ENCODE measurements at regions not wholly inside any gene's neighbourhood (a gene's known extent, or its start where the extent isn't known, plus 50 kb on each side); places are given as distances from the start of the nearest gene placed in this dataset.
"Not testable (repeated sequence)": the region's sequence is repeated elsewhere in the genome, so short reads cannot be mapped to it uniquely, and the experiment has no call there.

- DNase-seq, result no peak
These were observed 912.2 kb downstream of the FLRT2 start for GRCh38 chr14:86442135-86442534.

DNA sequence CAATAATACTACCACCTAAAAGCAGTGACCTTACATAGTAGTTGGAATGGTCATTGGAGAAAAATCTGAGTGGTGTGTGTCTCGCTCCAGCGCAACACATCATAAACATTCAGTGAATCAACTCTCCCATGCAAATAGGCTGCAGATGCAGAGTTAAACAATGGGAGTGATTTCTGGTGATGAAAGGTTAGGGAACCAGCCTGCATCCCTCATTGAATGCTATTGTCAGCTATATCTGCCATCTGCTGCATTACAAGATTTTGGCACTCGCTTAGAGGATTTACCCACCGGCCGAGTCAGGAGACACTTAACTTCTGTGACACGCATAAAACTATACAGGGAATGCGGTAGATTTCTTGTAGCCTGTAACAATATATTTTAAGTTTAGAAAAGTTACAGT, 900.9 kb downstream of the FLRT2 start:
- no peak for DNase-seq

GRCh38 chr14:86423214-86423613, 893.3 kb downstream of the FLRT2 start:
- DNase-seq, result no peak

- no peak for DNase-seq
These were observed 890.2 kb downstream of the FLRT2 start for GRCh38 chr14:86420131-86420530.

GRCh38 chr14:86414146-86414545, 884.2 kb downstream of the FLRT2 start:
- no peak for DNase-seq

DNA sequence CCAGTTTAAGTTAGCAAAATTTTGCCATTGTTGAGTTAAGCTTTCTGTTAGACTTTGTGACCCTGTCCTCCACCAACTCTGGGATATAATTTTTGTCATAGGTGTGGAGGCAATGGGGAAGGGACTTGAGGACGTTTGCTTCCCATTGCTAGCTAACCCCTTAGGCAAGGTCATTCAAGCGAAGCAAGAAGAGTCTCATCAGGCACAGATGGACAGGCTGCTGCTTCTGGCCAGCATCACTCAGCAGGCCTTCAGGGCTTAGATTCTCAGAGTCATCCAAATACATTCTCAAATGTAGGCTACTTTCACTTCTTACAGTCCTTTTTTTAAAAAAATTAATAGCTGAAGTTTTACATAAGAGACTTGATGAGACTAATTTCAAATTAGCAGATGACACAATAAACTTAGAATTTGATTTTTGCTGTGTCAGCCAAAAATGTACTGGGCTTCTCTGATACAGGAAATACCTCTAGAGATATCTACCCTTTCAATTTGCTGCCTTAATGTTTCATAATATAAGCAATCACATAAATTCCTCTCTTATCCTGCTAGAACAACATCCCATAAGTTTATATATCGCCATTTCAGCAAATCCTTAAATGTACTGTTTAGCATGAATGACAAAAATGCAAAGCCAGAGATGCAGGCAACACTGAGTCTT, 875.2 kb downstream of the FLRT2 start:
- DNase-seq, result no peak

DNA sequence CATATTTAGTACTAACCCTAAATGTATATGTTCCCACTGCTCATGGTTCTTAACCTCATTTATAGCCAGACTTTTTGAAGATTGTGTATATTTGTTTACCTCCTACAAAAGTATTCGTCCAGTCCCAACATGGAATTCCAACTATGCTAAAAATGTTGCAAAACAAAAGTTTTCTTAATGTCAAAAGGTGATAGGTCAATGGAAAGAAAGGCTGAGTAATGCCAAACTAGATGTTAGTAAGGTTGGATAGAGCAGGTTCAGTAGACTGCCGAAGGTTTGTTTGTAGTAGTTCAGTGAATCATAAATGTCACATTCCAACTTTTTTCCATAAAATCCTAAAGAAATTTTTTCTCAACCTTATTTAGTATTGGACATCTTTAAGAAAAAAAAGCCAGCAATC, 874.5 kb downstream of the FLRT2 start:
- DNase-seq, result no peak

DNA sequence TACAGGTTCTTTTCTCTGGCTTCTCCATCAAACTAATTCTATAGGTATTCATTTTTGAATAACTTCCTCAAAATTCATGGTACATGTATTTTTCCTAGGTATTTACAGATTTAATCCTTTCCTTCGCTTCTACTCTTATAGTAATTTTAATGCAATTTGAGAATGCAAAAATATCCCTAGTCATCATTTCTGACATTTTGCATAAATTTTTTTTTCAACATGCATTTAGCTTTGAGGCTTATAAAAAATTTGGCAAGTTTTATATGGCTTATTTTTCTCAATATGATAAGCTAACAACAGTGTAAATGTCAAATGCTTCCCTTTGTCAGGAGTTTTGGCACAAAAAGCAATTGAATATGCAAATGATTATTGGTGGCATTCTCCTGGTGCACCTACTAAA, 872.6 kb downstream of the FLRT2 start:
- no peak for DNase-seq

- no peak for DNase-seq
These were observed 861.1 kb downstream of the FLRT2 start for GRCh38 chr14:86391085-86391484.

GRCh38 chr14:86388216-86388615, 858.3 kb downstream of the FLRT2 start:
- DNase-seq, result no peak

DNA sequence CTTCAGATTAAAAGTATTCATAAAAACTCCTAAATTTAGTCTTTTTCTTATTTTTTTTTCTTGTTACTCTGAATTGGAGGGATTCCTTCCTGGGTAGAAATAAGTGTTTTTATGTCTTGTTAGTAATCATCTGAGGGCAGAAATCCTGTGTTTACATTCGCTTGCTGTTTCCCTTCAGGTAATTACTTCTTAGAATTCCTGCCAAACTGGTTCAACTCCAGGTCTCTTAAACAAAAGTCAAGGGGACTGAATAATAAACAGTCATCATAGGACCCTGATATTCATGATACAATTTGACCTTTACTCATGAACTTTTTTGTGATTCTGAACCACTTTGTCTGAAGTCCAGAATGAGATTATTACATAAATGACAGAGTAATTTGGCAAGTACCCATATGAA, 843.9 kb downstream of the FLRT2 start:
- DNase-seq, result no peak

- no peak for DNase-seq
These were observed 842.5 kb downstream of the FLRT2 start for GRCh38 chr14:86372402-86372801.

DNA sequence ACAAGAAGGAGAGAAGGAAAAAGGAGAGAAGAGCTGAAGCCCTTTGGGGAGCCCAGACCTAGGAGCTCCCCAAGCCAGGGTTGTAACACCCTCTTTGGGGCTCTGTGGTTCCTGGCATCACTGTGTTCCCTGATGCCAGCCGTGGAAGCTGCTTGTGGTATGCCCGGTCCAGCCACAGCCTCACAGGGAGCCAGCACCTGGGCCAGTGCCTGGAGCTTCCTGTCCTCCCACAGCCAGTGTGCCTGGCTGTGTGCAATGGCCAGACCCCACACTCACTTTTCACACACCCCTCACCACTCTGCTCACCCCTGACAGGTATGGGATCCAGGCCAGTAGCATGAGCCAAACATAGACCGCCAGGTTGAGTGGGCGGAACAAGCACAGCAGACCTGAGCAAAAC, 834.7 kb downstream of the FLRT2 start:
- no peak for DNase-seq

DNA sequence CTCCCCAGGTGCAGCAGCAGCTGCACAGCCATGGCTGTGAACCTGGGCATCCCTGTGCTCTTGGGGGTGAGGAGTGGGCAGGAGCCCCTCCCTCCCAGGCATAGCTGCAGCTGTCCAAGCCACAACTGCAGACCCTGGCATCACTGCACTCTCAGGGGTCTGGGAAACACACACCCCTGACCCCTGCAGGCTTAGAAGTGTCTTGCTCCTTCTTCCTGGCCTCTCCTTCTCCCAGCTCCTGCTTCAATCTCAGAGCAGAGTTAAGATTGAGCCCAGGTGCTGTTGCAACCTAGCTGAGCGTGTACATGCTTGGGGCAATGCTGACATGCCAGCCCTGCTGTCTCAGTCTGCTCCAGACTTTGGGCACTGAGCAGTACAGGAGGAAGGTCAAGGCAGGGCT, 833.6 kb downstream of the FLRT2 start:
- no peak for DNase-seq

GRCh38 chr14:86363047-86363446, 833.1 kb downstream of the FLRT2 start:
- DNase-seq, result no peak

DNA sequence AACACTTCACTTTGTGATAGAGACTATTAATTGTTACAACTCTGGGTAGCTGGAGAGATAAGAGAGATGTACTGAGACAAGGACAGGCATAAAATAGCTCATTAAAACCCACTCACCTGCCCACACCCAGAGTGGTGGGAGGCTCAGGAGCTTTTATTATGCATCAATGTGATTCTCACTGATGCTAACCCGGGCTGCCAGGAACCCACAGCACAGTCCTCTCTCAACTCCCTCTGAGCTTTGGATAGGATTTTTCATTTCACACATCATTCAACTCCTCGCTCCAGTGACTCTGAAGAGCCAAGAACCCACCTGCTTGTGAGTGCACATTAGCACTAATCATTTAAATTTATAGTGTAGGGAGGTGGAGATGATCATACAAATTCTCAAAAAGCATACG, 827.9 kb downstream of the FLRT2 start:
- no peak for DNase-seq

DNA sequence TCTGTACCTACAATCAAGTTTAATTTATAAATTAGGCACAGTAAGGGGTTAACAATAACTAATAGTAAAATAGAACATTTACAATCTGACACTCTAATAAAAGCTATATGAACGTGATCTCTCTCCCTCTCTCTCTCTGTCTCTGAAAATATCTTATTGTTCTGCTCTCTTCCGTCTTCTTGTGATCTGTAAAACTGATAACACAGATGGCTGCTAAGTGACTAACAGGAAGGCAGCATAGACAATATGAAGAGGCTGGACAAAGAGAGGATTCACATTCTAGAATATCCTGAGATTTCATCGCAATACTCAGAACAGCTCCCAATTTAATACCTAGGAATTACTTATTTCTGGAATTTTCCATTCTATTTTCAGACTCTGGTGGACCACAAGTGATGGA, 827.2 kb downstream of the FLRT2 start:
- DNase-seq, result no peak

DNA sequence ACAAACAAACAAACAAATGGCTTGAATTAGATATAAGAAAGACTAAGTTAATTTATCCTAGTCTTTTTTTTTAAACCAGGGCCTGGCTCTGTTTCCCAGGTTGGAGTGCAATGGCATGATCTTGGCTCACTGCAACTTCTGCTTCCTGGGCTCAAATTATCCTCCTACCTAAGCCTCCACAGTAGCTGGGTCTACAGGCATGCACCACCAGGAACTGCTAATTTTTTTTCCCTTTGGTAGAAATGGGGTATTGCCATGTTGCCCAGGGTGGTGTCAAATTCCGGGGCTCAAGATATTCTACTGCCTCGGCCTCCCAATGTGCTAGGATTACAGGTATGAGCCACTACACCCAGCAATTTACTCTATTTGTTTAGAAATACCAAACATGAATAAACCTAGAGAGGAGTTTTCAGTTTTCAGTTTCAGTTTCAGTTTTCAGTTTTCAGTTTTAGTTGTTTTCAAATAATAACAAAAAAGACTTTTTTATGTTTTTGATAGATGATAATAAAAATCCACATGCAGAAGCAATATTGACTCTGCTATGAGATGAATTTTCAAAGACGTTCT, 817.0 kb downstream of the FLRT2 start:
- DNase-seq, result no peak

GRCh38 chr14:86334355-86334754, 804.4 kb downstream of the FLRT2 start:
- no peak for DNase-seq

- DNase-seq, result no peak
These were observed 803.5 kb downstream of the FLRT2 start for GRCh38 chr14:86333493-86333892.

GRCh38 chr14:86331341-86331740, 801.4 kb downstream of the FLRT2 start:
- no peak for DNase-seq

DNA sequence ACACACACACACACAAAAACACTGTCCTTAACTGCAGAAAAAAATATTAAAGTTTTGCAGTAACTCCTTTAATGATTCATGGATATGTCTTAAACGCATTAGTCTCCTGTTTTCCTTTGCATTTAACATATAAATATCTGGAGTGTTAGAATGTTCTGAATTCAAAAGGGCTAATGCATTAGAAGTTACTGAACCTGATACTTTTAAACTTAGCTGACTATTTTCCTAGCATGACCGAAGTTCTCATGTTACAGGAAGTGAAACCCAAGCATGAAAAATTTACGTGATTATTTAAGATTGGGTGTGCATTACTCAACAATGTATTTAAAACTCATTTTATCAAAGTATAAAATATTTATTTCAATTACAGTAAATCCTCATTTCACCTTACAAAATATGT, 791.2 kb downstream of the FLRT2 start:
- no peak for DNase-seq

DNA sequence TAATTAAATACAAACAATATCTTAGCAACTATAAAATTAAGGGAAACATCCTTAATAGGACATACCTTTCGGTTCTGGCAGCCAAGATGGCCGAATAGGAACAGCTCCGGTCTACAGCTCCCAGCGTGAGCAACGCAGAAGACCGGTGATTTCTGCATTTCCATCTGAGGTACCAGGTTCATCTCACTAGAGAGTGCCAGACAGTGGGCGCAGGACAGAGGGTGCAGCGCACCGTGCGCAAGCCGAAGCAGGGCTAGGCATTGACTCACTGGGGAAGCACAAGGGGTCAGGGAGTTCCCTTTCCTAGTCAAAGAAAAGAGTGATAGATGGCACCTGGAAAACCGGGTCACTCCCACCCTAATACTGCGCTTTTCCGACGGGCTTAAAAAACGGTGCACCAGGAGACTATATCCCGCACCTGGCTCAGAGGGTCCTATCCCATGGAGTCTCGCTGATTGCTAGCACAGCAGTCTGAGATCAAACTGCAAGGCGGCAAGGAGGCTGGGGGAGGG, 782.3 kb downstream of the FLRT2 start:
- DNase-seq, result not testable (repeated sequence)

DNA sequence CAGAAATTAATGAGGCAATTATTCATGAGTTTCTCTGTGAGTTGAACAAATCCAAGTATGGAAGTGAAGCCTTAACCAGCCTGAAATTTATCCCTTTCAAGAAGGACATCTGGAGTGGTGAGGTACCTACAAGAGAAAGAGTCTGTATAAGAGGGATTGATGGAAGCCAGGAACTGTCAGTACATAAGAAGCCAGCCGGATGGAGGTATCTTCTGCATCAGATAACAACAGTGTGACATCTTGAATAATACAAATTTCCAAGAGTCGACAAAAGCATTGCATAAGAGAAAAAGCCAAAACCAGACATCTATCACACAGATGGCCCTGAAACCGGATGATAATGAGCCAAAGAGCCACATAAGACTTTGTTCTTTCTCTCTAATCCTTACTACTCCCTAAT, 781.2 kb downstream of the FLRT2 start:
- DNase-seq, result no peak

DNA sequence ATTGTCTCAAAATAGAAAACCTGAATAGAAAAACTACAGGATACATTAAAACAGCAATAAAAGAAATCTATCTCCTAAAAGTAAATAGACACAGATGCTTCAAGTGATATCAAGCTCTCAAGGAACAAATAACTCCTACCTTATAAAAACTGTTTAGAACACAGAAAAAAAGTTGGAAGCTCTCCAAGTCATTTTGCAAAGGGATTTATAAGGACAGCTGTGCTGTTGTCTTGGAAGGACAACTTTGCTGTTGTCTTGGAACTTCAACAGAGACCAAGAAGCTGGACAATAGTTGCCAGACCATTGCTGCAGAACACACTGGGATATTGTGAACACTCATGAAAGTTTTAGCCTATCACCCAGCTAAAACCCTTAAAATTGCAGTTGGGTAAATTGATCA, 780.7 kb downstream of the FLRT2 start:
- no peak for DNase-seq

All from activated naive CD4-positive, alpha-beta T cell treated with anti-CD3 and anti-CD28 coated beads, Interleukin-2, amount 50 U/mL, for 16 hours (primary cell).